ENCODE measurements at regions not wholly inside any gene's neighbourhood (a gene's known extent, or its start where the extent isn't known, plus 50 kb on each side); places are given as distances from the start of the nearest gene placed in this dataset.

DNA sequence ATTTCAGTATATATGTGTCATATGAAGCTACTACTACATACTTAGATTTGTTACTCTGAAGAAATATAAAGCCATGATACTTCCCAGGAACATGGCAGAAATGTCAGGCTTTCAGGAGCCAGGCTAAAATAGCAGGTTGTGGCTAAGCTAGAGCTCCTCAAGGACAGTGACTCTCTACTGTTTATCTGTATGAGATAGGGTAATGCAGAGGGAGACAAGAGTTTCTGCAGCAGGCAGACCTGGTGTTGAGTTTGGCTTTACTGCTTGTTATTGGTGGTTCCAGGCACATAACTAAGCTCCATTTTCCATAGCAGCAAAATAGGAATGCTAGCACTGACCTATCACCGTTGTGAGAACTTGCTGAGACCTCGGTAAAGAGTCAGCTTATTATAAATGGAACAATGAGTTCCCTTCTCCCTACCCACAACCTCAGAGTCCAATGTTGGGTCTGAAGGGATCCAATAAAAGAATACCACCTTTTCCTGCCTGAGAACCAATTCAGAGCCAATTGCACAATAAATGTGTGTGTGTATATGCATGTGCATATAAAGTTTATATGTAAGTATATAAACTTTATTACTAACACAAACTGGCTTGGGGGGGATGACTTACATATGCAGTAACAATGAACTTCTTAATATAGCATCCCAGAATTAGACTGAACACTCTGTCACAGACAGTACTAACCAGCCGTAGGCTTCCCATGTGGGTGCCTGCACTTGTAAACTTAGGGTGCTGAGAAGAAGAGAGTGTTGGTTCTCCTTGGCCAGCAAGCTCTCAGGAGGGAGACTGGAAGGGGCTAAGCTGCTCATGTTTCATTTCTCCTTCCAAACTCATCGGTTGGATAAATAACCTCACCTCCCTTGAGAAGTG, 51.9 kb upstream of the PAQR3 start:
- H3K4me3 ChIP-seq = no peak overlapping the region
- H3K27me3 ChIP-seq = no peaks in the 10 kb centered on the region
- H3K9me3 ChIP-seq (ENCODE audit: low read depth) = no peaks in the 10 kb centered on the region
- H3K36me3 ChIP-seq = no peaks in the 10 kb centered on the region
- peak in 1 of 2 donors; percentile 6 for DNase-seq (ENCODE audit: low read depth in 1 of 2, low spot score in 1 of 2)
- TF ChIP-seq, protein P1, sequence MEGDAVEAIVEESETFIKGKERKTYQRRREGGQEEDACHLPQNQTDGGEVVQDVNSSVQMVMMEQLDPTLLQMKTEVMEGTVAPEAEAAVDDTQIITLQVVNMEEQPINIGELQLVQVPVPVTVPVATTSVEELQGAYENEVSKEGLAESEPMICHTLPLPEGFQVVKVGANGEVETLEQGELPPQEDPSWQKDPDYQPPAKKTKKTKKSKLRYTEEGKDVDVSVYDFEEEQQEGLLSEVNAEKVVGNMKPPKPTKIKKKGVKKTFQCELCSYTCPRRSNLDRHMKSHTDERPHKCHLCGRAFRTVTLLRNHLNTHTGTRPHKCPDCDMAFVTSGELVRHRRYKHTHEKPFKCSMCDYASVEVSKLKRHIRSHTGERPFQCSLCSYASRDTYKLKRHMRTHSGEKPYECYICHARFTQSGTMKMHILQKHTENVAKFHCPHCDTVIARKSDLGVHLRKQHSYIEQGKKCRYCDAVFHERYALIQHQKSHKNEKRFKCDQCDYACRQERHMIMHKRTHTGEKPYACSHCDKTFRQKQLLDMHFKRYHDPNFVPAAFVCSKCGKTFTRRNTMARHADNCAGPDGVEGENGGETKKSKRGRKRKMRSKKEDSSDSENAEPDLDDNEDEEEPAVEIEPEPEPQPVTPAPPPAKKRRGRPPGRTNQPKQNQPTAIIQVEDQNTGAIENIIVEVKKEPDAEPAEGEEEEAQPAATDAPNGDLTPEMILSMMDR (IDR thresholded peaks at IDR 0.05; ENCODE audit: low read depth, low read length) = no peak
- peak overlapping the region; percentile 25 for H3K27ac ChIP-seq
- peaks cover 22% of the 10 kb centered on the region for H3K4me1 ChIP-seq (ENCODE audit: low read depth)

DNA sequence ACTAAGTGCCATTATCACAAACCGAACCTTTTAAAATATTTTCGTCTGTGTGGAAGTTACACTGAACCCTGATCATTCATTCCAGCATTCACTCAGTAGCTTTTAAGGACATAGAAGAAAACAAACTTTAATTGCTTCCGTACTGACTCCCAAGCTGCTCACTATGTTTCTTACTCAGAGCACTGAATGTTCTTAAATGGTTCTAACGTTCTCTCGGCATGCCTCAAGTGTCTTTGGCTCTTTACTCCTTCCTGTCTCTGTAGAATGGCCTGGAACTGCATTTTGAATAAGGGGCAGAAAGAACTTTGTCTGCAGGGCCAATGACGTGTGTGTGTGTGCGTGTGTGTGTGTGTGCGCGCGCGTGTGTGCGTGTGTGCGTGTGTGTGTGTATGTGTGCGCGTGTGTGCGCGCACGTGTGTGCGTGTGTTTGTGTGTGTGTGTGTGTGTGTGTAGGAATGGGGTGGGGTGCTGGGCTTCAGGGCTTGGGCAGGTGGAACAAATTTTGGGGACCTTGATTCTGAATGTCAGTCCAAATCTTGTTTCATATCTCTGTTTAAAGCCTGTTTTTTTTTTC, 50.5 kb upstream of the PAQR3 start:
- TF ChIP-seq, protein P1 (IDR thresholded peaks at IDR 0.05; ENCODE audit: low read depth, low read length) = no peak
- Histone ChIP-seq H3K27ac (no peak overlapping the region), H3K27me3 (no peaks in the 10 kb centered on the region), H3K9me3 (ENCODE audit: low read depth) (no peaks in the 10 kb centered on the region), H3K36me3 (no peaks in the 10 kb centered on the region), H3K4me1 (ENCODE audit: low read depth) (peaks cover 22% of the 10 kb centered on the region), H3K4me3 (no peak overlapping the region)
- no peak for DNase-seq (ENCODE audit: low read depth in 1 of 2, low spot score in 1 of 2)
